Esophagus muscularis mucosa (tissue), 3 donors: ENCODE measurements at regions not wholly inside any gene's neighbourhood (a gene's known extent, or its start where the extent isn't known, plus 50 kb on each side); places are given as distances from the start of the nearest gene placed in this dataset.
"Not testable (repeated sequence)": the region's sequence is repeated elsewhere in the genome, so short reads cannot be mapped to it uniquely, and the experiment has no call there.

Experiments
- CTCF ChIP-seq, 3 experiments: fragments of 200-600 bp in 2 of 3; fragments of 450-650 bp in 1 of 3; sonication (generic) in 2 of 3; IDR thresholded peaks; one replicate each; pipeline ENCODE4 v1.5.1; 2017 to 2019; ENCODE audit warnings: antibody characterized with exemption in 3 of 3, mild to moderate bottlenecking in 2 of 3, moderate library complexity in 1 of 3
- EP300 ChIP-seq: sonication (generic); formaldehyde crosslinking; IDR thresholded peaks from one replicate; pipeline ENCODE4 v1.6.1; 2017; ENCODE audit warnings: antibody characterized with exemption

- TF ChIP-seq EP300; CTCF (IDR thresholded peaks at IDR 0.05): not testable (repeated sequence)
Measured at GRCh38 chr1:147402326-147403045, 138.8 kb upstream of the BCL9 start.
